COR-L47 (cell line): ENCODE measurements at regions not wholly inside any gene's neighbourhood (a gene's known extent, or its start where the extent isn't known, plus 50 kb on each side); places are given as distances from the start of the nearest gene placed in this dataset.

ENCODE experiments used
- DNase-seq: peaks from one replicate; lab custom pipeline; 2025; lab: John Stamatoyannopoulos, UW

- no peak for DNase-seq
Observed at GRCh38 chr6:4291453-4292403, 156.4 kb upstream of the ECI2 start.

GRCh38 chr6:4289770-4290320 is 154.5 kb upstream of the ECI2 start:
- no peak for DNase-seq

GRCh38 chr6:4287811-4288244 is 152.5 kb upstream of the ECI2 start:
- peak; percentile 83 for DNase-seq

- no peak for DNase-seq
Observed at GRCh38 chr6:4287372-4287771, 152.0 kb upstream of the ECI2 start.

- no peak for DNase-seq
Observed at GRCh38 chr6:4282926-4283325, 147.6 kb upstream of the ECI2 start.

- peak; percentile 93 for DNase-seq
Observed at GRCh38 chr6:4281341-4282293, 146.2 kb upstream of the ECI2 start.

GRCh38 chr6:4280707-4281106 is 145.3 kb upstream of the ECI2 start:
- DNase-seq = no peak

GRCh38 chr6:4280031-4280430 is 144.7 kb upstream of the ECI2 start:
- no peak for DNase-seq

GRCh38 chr6:4274382-4275082 is 139.2 kb upstream of the ECI2 start:
- no peak for DNase-seq

- no peak for DNase-seq
Observed at GRCh38 chr6:4272996-4273395, 137.6 kb upstream of the ECI2 start.

GRCh38 chr6:4271761-4272470 is 136.5 kb upstream of the ECI2 start:
- no peak for DNase-seq

GRCh38 chr6:4270776-4271175 is 135.4 kb upstream of the ECI2 start:
- DNase-seq = no peak

GRCh38 chr6:4270001-4270400 is 134.6 kb upstream of the ECI2 start:
- DNase-seq = no peak

GRCh38 chr6:4268171-4268570 is 132.8 kb upstream of the ECI2 start:
- DNase-seq = no peak

GRCh38 chr6:4265740-4266139 is 130.4 kb upstream of the ECI2 start:
- no peak for DNase-seq

- DNase-seq = no peak
Observed at GRCh38 chr6:4264601-4265000, 129.2 kb upstream of the ECI2 start.

GRCh38 chr6:4264081-4264480 is 128.7 kb upstream of the ECI2 start:
- no peak for DNase-seq

GRCh38 chr6:4262526-4262925 is 127.2 kb upstream of the ECI2 start:
- DNase-seq = no peak

- no peak for DNase-seq
Observed at GRCh38 chr6:4259391-4259790, 124.0 kb upstream of the ECI2 start.

- DNase-seq = no peak
Observed at GRCh38 chr6:4258733-4259132, 123.4 kb upstream of the ECI2 start.

GRCh38 chr6:4256969-4257368 is 121.6 kb upstream of the ECI2 start:
- DNase-seq = no peak
